HepG2 (cell line): ENCODE measurements at regions not wholly inside any gene's neighbourhood (a gene's known extent, or its start where the extent isn't known, plus 50 kb on each side); places are given as distances from the start of the nearest gene placed in this dataset.

Experiments
- CAMTA2 ChIP-seq: sonication (generic); formaldehyde crosslinking; IDR thresholded peaks from 2 replicates; pipeline ENCODE4 v1.4.0; 2020; ENCODE audit warnings: mild to moderate bottlenecking, missing genetic modification reagents, borderline replicate concordance
- EP300 ChIP-seq, 3 experiments: sonication (generic) in 1 of 3; formaldehyde crosslinking in 1 of 3; IDR thresholded peaks; 2 replicates each; pipeline versions ENCODE4 v1.5.1 to v1.6.1; 2011 to 2020; ENCODE audit warnings: low read depth in 2 of 3, low read length in 2 of 3, borderline replicate concordance in 1 of 3, improper control_type of control experiment in 1 of 3, mild to moderate bottlenecking in 1 of 3, missing genetic modification reagents in 1 of 3, moderate library complexity in 1 of 3
- ETS1 ChIP-seq: sonication (generic); formaldehyde crosslinking; IDR thresholded peaks from 2 replicates; pipeline ENCODE4 v1.4.0; 2020; ENCODE audit warnings: missing genetic modification reagents
- FLYWCH1 ChIP-seq: sonication (generic); formaldehyde crosslinking; IDR thresholded peaks from 2 replicates; pipeline ENCODE4 v1.8.1; 2023; ENCODE audit warnings: mild to moderate bottlenecking, missing genetic modification reagents
- HDAC6 ChIP-seq: fragments of 200-600 bp; sonication (generic); IDR thresholded peaks from 2 replicates; pipeline ENCODE4 v1.7.0; 2017; ENCODE audit warnings: mild to moderate bottlenecking, antibody characterized with exemption, low read length, low read depth
- MED1 ChIP-seq: sonication (generic); formaldehyde crosslinking; IDR thresholded peaks from 2 replicates; pipeline ENCODE4 v1.4.0; 2020; ENCODE audit warnings: missing genetic modification reagents
- RARG ChIP-seq: sonication (generic); formaldehyde crosslinking; IDR thresholded peaks from 2 replicates; pipeline ENCODE4 v1.4.0; 2020; ENCODE audit warnings: low read depth, mild to moderate bottlenecking, missing genetic modification reagents
- TBL1XR1 ChIP-seq: fragments of 150-350 bp; IDR thresholded peaks from 2 replicates; pipeline ENCODE4 v1.6.1; 2014; ENCODE audit warnings: borderline replicate concordance, low read length; ENCODE audit not compliant: partially characterized antibody
- ZFP37 ChIP-seq: sonication (generic); formaldehyde crosslinking; IDR thresholded peaks from 2 replicates; pipeline ENCODE4 v1.4.0; 2020; ENCODE audit warnings: missing genetic modification reagents, borderline replicate concordance
- ZNF354B ChIP-seq: sonication (generic); formaldehyde crosslinking; IDR thresholded peaks from 2 replicates; pipeline ENCODE4 v1.8.0; 2022; ENCODE audit warnings: mild to moderate bottlenecking, missing genetic modification reagents
- ZNF543 ChIP-seq: sonication (generic); formaldehyde crosslinking; IDR thresholded peaks from 2 replicates; pipeline ENCODE4 v1.4.0; 2020; ENCODE audit warnings: mild to moderate bottlenecking, missing genetic modification reagents
- ZNF616 ChIP-seq: sonication (generic); formaldehyde crosslinking; IDR thresholded peaks from 2 replicates; pipeline ENCODE4 v1.5.0; 2020; ENCODE audit warnings: low read depth, mild to moderate bottlenecking, missing genetic modification reagents
- TF ChIP-seq, protein P1 (sequence below): sonication (generic); formaldehyde crosslinking; IDR thresholded peaks from 2 replicates; pipeline ENCODE4 v1.5.1; 2020; ENCODE audit warnings: mild to moderate bottlenecking, missing genetic modification reagents, borderline replicate concordance
- TF ChIP-seq, protein P2 (sequence below): sonication (generic); formaldehyde crosslinking; IDR thresholded peaks from 2 replicates; pipeline ENCODE4 v1.5.0; 2020; ENCODE audit warnings: mild to moderate bottlenecking, missing genetic modification reagents, borderline replicate concordance
- TF ChIP-seq, protein P3 (sequence below): sonication (generic); formaldehyde crosslinking; IDR thresholded peaks from 2 replicates; pipeline ENCODE4 v1.5.0; 2020; ENCODE audit warnings: mild to moderate bottlenecking, missing genetic modification reagents

GRCh38 chr15:35271371-35272043 is 186.4 kb upstream of the NANOGP8 start (continued):
- TF ChIP-seq, protein P1, sequence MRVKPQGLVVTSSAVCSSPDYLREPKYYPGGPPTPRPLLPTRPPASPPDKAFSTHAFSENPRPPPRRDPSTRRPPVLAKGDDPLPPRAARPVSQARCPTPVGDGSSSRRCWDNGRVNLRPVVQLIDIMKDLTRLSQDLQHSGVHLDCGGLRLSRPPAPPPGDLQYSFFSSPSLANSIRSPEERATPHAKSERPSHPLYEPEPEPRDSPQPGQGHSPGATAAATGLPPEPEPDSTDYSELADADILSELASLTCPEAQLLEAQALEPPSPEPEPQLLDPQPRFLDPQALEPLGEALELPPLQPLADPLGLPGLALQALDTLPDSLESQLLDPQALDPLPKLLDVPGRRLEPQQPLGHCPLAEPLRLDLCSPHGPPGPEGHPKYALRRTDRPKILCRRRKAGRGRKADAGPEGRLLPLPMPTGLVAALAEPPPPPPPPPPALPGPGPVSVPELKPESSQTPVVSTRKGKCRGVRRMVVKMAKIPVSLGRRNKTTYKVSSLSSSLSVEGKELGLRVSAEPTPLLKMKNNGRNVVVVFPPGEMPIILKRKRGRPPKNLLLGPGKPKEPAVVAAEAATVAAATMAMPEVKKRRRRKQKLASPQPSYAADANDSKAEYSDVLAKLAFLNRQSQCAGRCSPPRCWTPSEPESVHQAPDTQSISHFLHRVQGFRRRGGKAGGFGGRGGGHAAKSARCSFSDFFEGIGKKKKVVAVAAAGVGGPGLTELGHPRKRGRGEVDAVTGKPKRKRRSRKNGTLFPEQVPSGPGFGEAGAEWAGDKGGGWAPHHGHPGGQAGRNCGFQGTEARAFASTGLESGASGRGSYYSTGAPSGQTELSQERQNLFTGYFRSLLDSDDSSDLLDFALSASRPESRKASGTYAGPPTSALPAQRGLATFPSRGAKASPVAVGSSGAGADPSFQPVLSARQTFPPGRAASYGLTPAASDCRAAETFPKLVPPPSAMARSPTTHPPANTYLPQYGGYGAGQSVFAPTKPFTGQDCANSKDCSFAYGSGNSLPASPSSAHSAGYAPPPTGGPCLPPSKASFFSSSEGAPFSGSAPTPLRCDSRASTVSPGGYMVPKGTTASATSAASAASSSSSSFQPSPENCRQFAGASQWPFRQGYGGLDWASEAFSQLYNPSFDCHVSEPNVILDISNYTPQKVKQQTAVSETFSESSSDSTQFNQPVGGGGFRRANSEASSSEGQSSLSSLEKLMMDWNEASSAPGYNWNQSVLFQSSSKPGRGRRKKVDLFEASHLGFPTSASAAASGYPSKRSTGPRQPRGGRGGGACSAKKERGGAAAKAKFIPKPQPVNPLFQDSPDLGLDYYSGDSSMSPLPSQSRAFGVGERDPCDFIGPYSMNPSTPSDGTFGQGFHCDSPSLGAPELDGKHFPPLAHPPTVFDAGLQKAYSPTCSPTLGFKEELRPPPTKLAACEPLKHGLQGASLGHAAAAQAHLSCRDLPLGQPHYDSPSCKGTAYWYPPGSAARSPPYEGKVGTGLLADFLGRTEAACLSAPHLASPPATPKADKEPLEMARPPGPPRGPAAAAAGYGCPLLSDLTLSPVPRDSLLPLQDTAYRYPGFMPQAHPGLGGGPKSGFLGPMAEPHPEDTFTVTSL (CRISPR knock-in tag) = peak; percentile 27; the same call in 1 of the 2 replicates
- TF ChIP-seq ZFP37 (CRISPR knock-in tag) (no peak), ETS1 (no peak), CAMTA2 (CRISPR knock-in tag) (no peak), RARG (CRISPR knock-in tag) (no peak), EP300 (IDR thresholded peaks at IDR 0.05; ENCODE audit: low read depth in 2 of 2, low read length in 2 of 2) (0 out of 4 replicates have a peak, but pooled peaks of 1 of the 2 experiments have one; percentile 6), EP300 (CRISPR knock-in tag; IDR thresholded peaks at IDR 0.05; ENCODE audit: borderline replicate concordance) (no peak), ZNF354B (no peak), TBL1XR1 (no peak), ZNF616 (CRISPR knock-in tag) (no peak), ZNF543 (no peak), FLYWCH1 (CRISPR knock-in tag) (no peak), HDAC6 (no peak), MED1 (CRISPR knock-in tag) (no peak)
- TF ChIP-seq, protein P2, sequence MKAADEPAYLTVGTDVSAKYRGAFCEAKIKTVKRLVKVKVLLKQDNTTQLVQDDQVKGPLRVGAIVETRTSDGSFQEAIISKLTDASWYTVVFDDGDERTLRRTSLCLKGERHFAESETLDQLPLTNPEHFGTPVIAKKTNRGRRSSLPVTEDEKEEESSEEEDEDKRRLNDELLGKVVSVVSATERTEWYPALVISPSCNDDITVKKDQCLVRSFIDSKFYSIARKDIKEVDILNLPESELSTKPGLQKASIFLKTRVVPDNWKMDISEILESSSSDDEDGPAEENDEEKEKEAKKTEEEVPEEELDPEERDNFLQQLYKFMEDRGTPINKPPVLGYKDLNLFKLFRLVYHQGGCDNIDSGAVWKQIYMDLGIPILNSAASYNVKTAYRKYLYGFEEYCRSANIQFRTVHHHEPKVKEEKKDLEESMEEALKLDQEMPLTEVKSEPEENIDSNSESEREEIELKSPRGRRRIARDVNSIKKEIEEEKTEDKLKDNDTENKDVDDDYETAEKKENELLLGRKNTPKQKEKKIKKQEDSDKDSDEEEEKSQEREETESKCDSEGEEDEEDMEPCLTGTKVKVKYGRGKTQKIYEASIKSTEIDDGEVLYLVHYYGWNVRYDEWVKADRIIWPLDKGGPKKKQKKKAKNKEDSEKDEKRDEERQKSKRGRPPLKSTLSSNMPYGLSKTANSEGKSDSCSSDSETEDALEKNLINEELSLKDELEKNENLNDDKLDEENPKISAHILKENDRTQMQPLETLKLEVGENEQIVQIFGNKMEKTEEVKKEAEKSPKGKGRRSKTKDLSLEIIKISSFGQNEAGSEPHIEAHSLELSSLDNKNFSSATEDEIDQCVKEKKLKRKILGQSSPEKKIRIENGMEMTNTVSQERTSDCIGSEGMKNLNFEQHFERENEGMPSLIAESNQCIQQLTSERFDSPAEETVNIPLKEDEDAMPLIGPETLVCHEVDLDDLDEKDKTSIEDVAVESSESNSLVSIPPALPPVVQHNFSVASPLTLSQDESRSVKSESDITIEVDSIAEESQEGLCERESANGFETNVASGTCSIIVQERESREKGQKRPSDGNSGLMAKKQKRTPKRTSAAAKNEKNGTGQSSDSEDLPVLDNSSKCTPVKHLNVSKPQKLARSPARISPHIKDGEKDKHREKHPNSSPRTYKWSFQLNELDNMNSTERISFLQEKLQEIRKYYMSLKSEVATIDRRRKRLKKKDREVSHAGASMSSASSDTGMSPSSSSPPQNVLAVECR (CRISPR knock-in tag) = no peak
- TF ChIP-seq, protein P3, sequence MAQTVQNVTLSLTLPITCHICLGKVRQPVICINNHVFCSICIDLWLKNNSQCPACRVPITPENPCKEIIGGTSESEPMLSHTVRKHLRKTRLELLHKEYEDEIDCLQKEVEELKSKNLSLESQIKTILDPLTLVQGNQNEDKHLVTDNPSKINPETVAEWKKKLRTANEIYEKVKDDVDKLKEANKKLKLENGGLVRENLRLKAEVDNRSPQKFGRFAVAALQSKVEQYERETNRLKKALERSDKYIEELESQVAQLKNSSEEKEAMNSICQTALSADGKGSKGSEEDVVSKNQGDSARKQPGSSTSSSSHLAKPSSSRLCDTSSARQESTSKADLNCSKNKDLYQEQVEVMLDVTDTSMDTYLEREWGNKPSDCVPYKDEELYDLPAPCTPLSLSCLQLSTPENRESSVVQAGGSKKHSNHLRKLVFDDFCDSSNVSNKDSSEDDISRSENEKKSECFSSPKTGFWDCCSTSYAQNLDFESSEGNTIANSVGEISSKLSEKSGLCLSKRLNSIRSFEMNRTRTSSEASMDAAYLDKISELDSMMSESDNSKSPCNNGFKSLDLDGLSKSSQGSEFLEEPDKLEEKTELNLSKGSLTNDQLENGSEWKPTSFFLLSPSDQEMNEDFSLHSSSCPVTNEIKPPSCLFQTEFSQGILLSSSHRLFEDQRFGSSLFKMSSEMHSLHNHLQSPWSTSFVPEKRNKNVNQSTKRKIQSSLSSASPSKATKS = no peak
